B cell (primary cell): ENCODE measurements at regions not wholly inside any gene's neighbourhood (a gene's known extent, or its start where the extent isn't known, plus 50 kb on each side); places are given as distances from the start of the nearest gene placed in this dataset.

Experiments used
- ATAC-seq: fragments of 200-7000 bp; cut with Tn5 transposase; one replicate; pipeline ENCODE4 v1.10.0; 2021; ENCODE audit warnings: low read depth, mild to moderate bottlenecking, moderate number of reproducible peaks, moderate library complexity
- CTCF ChIA-PET: fragments of 350-600 bp; sonication (Branson Sonifier 250); formaldehyde crosslinking; loops from one replicate; lab custom pipeline; 2021; ENCODE audit warnings: antibody characterized with exemption, inconsistent platforms; lab: Charles Lee
- POLR2A ChIA-PET: fragments of 350-600 bp; sonication (Branson Sonifier 250); formaldehyde crosslinking; loops from one replicate; lab custom pipeline; 2021; ENCODE audit warnings: antibody characterized with exemption; lab: Charles Lee
- DNase-seq: peaks from one replicate; pipeline ENCODE4 v3.0.0; 2013
- H2AFZ ChIP-seq: 2 replicates; pipeline ENCODE4 v1.6.1; 2012; ENCODE audit warnings: mild to moderate bottlenecking, low read depth, low read length; ENCODE audit not compliant: insufficient read depth, poor library complexity, severe bottlenecking
- H3K27ac ChIP-seq, 2 donors: 1 replicate in 1 of 2; 2 replicates in 1 of 2; pipeline ENCODE4 v1.5.1; 2012 to 2013; ENCODE audit warnings: low read length in 2 of 2, mild to moderate bottlenecking in 2 of 2, moderate library complexity in 1 of 2
- H3K27me3 ChIP-seq, 4 experiments: fragments of 200-600 bp in 1 of 4; sonication (generic) in 1 of 4; replicated peaks in 1 of 4; 1 replicate in 2 of 4; 2 replicates in 2 of 4; pipeline versions ENCODE4 v1.6.1 to v1.7.0; 2013 to 2016; ENCODE audit warnings: low read length in 3 of 4, mild to moderate bottlenecking in 2 of 4, mixed read lengths in 1 of 4, moderate library complexity in 1 of 4; ENCODE audit not compliant: insufficient read depth in 4 of 4, control insufficient read depth in 3 of 4; ENCODE audit errors: control extremely low read depth in 1 of 4
- H3K36me3 ChIP-seq, 2 experiments: replicated peaks in 1 of 2; 1 replicate in 1 of 2; 2 replicates in 1 of 2; pipeline versions ENCODE4 v1.6.1 to v1.7.1; 2013; ENCODE audit warnings: low read length in 1 of 2; ENCODE audit not compliant: insufficient read depth in 2 of 2, control insufficient read depth in 1 of 2; ENCODE audit errors: control extremely low read depth in 1 of 2, extremely low read depth in 1 of 2
- H3K4me1 ChIP-seq, 2 donors: fragments of 200-600 bp in 1 of 2; sonication (generic) in 1 of 2; 1 replicate in 1 of 2; 2 replicates in 1 of 2; pipeline versions ENCODE4 v1.5.1 to v1.6.1; 2013 to 2017; ENCODE audit warnings: low read length in 2 of 2; ENCODE audit not compliant: control insufficient read depth in 2 of 2, insufficient read depth in 2 of 2
- H3K4me2 ChIP-seq: replicated peaks from 2 replicates; pipeline ENCODE3; 2012; ENCODE audit warnings: mild to moderate bottlenecking, low read depth, low read length; ENCODE audit not compliant: poor library complexity, severe bottlenecking
- H3K4me3 ChIP-seq, 5 experiments: fragments of 200-600 bp in 1 of 5; sonication (generic) in 1 of 5; 1 replicate in 3 of 5; 2 replicates in 2 of 5; pipeline versions ENCODE4 v1.5.1 to v1.7.0; 2011 to 2016; ENCODE audit warnings: low read length in 4 of 5, mild to moderate bottlenecking in 4 of 5, low read depth in 2 of 5, control low read depth in 1 of 5, moderate library complexity in 1 of 5; ENCODE audit not compliant: insufficient read depth in 1 of 5; ENCODE audit errors: control extremely low read depth in 1 of 5, extremely low read depth in 1 of 5
- H3K79me2 ChIP-seq: fragments of 200-600 bp; sonication (generic); one replicate; pipeline ENCODE4 v1.6.0; 2016; ENCODE audit warnings: low read length; ENCODE audit not compliant: control insufficient read depth, insufficient read depth
- H3K9ac ChIP-seq: fragments of 200-600 bp; sonication (generic); 2 replicates; pipeline ENCODE4 v1.6.1; 2017; ENCODE audit warnings: mild to moderate bottlenecking, low read length, moderate library complexity
- H3K9me3 ChIP-seq, 3 donors: one replicate each; pipeline versions ENCODE4 v1.6.1 to v1.7.1; 2013; ENCODE audit warnings: low read length in 2 of 3; ENCODE audit not compliant: control insufficient read depth in 2 of 3, insufficient read depth in 1 of 3; ENCODE audit errors: control extremely low read depth in 1 of 3
- H4K20me1 ChIP-seq: 2 replicates; pipeline ENCODE4 v1.6.0; 2012; ENCODE audit warnings: mild to moderate bottlenecking, low read length; ENCODE audit not compliant: insufficient read depth, control insufficient read depth, poor library complexity, severe bottlenecking
- H3K27ac Mint-ChIP-seq: one replicate; pipeline ENCODE4 v1.8.0; 2021; ENCODE audit warnings: mixed read lengths
- H3K27me3 Mint-ChIP-seq: one replicate; pipeline ENCODE4 v1.8.0; 2021; ENCODE audit warnings: mixed read lengths
- H3K4me1 Mint-ChIP-seq: one replicate; pipeline ENCODE4 v1.8.0; 2021; ENCODE audit warnings: mixed read lengths
- H3K4me3 Mint-ChIP-seq: one replicate; pipeline ENCODE4 v1.8.0; 2021; ENCODE audit warnings: mixed read lengths
- H3K9me3 Mint-ChIP-seq: one replicate; pipeline ENCODE4 v1.8.0; 2022; ENCODE audit warnings: mixed read lengths; ENCODE audit not compliant: insufficient read depth
- EZH2 ChIP-seq: IDR thresholded peaks from 2 replicates; pipeline ENCODE4 v1.6.1; 2012; ENCODE audit warnings: borderline replicate concordance, low read depth, mild to moderate bottlenecking, moderate library complexity, low read length; ENCODE audit not compliant: insufficient read depth, poor library complexity, severe bottlenecking
- WGBS: methylation state at CpG from one replicate; pipeline ENCODE4 v1.1.5; 2013; ENCODE audit warnings: missing lambda C conversion rate; ENCODE audit not compliant: insufficient coverage; 5-methylcytosine and 5-hydroxymethylcytosine counted together
- intact Hi-C: fragments of 100-400 bp; cut with micrococcal nuclease; formaldehyde crosslinking; loops from one replicate; pipeline ENCODE4 v1.10.0; 2022
- TF ChIP-seq, protein P1 (sequence below): fragments of 200-600 bp; IDR thresholded peaks from one replicate; pipeline ENCODE4 v1.8.0; 2022; ENCODE audit warnings: antibody characterized with exemption, mild to moderate bottlenecking

DNA sequence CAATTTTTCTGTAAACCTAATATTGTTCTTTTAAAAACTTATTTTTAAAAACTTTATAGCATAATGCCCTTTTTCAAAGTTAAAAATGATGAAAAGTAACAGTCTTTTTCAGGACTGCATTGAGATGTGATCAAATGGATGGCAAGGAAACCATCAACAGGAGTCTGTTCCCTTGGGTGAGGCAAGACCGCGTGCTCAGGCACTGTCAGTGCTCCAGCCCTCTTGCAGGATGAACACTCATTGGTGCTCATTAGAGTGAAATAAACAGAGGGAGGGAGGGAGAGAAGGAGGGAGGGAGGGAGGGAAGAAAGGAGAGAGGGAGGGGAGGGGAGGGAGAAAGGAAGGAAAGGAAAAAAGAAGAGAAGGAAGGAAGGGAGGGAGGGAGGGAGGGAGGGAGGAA is 145.7 kb upstream of the CHST15 start:
- ATAC-seq (no peak), DNase-seq (no peak)
- ChIA-PET POLR2A (no interaction called here), CTCF (no interaction called here)
- intact Hi-C loops, result no loop called here
- no peaks in the 10 kb centered on the region for H3K27me3 ChIP-seq
- H3K4me1 ChIP-seq, result peaks cover 5% of the 10 kb centered on the region in 2 donors
- Mint-ChIP-seq H3K27ac (no peak overlapping the region), H3K27me3 (no peaks in the 10 kb centered on the region), H3K4me1 (peaks cover 9% of the 10 kb centered on the region), H3K4me3 (no peak overlapping the region), H3K9me3 (no peaks in the 10 kb centered on the region)
- no peak overlapping the region for H3K9ac ChIP-seq
- no peaks in the 10 kb centered on the region for H3K9me3 ChIP-seq
- H2AFZ ChIP-seq, result no peak overlapping the region
- 50% methylated on average over 2 of the region's 2 CpGs for WGBS
- no peaks in the 10 kb centered on the region for H4K20me1 ChIP-seq
- no peak overlapping the region for H3K4me2 ChIP-seq
- H3K4me3 ChIP-seq, result no peak overlapping the region
- H3K27ac ChIP-seq, result no peak overlapping the region
- TF ChIP-seq, protein P1, sequence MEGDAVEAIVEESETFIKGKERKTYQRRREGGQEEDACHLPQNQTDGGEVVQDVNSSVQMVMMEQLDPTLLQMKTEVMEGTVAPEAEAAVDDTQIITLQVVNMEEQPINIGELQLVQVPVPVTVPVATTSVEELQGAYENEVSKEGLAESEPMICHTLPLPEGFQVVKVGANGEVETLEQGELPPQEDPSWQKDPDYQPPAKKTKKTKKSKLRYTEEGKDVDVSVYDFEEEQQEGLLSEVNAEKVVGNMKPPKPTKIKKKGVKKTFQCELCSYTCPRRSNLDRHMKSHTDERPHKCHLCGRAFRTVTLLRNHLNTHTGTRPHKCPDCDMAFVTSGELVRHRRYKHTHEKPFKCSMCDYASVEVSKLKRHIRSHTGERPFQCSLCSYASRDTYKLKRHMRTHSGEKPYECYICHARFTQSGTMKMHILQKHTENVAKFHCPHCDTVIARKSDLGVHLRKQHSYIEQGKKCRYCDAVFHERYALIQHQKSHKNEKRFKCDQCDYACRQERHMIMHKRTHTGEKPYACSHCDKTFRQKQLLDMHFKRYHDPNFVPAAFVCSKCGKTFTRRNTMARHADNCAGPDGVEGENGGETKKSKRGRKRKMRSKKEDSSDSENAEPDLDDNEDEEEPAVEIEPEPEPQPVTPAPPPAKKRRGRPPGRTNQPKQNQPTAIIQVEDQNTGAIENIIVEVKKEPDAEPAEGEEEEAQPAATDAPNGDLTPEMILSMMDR, result no peak
- no peak for TF ChIP-seq EZH2
- H3K36me3 ChIP-seq, result no peaks in the 10 kb centered on the region
- no peaks in the 10 kb centered on the region for H3K79me2 ChIP-seq

DNA sequence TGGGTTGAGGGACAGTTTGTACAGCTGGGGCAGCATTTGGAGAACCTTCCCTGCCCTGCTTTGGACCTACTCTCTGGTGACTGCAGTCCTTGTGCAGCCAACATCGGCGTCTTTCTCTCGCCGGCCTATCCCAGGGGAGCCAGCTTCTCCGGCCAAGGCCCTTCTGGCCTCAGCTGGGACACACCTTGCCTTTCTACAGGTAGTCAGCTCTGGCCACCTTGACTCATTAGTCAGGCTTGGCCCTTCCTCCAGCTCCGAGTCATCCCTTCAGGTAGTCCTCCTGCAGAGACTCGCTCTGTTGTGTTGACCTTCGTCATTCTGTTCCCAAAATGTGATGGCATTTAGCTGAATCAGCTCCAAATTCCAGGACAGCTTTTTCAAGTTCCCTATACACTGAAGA is 145.0 kb upstream of the CHST15 start:
- POLR2A ChIA-PET, result no interaction called here
- H3K4me3 ChIP-seq, result no peak overlapping the region
- Mint-ChIP-seq H3K27ac (no peak overlapping the region), H3K4me1 (peaks cover 9% of the 10 kb centered on the region), H3K27me3 (no peaks in the 10 kb centered on the region), H3K9me3 (no peaks in the 10 kb centered on the region), H3K4me3 (no peak overlapping the region)
- TF ChIP-seq, protein P1, result no peak
- TF ChIP-seq EZH2, result no peak
- peaks cover 5% of the 10 kb centered on the region in 2 donors for H3K4me1 ChIP-seq
- H4K20me1 ChIP-seq, result no peaks in the 10 kb centered on the region
- H3K4me2 ChIP-seq, result no peak overlapping the region
- no peaks in the 10 kb centered on the region for H3K27me3 ChIP-seq
- no peak overlapping the region for H2AFZ ChIP-seq
- no peaks in the 10 kb centered on the region for H3K9me3 ChIP-seq
- DNase-seq (no peak), ATAC-seq (no peak)
- no peak overlapping the region for H3K27ac ChIP-seq
- intact Hi-C loops, result no loop called here
- H3K36me3 ChIP-seq, result no peaks in the 10 kb centered on the region
- WGBS, result 96% methylated on average over 7 of the region's 8 CpGs
- H3K79me2 ChIP-seq, result no peaks in the 10 kb centered on the region
- H3K9ac ChIP-seq, result no peak overlapping the region
- CTCF ChIA-PET, result no interaction called here
